ENCODE measurements at regions not wholly inside any gene's neighbourhood (a gene's known extent, or its start where the extent isn't known, plus 50 kb on each side); places are given as distances from the start of the nearest gene placed in this dataset.

DNA sequence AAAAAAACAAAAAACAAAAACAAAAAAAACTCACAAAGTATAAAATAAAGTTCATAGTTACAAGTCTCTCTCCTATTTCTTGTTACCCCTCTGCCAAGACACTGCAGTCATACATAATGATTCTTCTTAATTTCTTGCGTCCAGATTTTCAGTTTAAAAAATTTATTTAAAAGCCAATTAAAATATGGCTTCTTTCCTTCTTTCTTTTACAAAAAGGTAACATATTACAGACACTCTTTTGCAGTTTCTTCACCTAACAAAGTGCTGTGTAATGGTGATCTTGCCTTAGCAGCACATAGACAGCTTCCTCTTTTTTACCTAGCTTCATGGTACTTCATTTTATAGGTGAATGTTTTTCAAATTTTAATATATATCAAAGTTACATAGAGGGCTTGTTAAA, 136.1 kb upstream of the SGO1 start:
- H3K27me3 Mint-ChIP-seq (ENCODE audit: unreplicated experiment), result peaks cover 3% of the 10 kb centered on the region
- H3K27ac Mint-ChIP-seq (ENCODE audit: unreplicated experiment), result no peak overlapping the region
- H3K4me3 Mint-ChIP-seq (ENCODE audit: unreplicated experiment), result no peak overlapping the region
- H3K4me1 Mint-ChIP-seq (ENCODE audit: unreplicated experiment), result peaks cover 23% of the 10 kb centered on the region
- TF ChIP-seq, protein P1, sequence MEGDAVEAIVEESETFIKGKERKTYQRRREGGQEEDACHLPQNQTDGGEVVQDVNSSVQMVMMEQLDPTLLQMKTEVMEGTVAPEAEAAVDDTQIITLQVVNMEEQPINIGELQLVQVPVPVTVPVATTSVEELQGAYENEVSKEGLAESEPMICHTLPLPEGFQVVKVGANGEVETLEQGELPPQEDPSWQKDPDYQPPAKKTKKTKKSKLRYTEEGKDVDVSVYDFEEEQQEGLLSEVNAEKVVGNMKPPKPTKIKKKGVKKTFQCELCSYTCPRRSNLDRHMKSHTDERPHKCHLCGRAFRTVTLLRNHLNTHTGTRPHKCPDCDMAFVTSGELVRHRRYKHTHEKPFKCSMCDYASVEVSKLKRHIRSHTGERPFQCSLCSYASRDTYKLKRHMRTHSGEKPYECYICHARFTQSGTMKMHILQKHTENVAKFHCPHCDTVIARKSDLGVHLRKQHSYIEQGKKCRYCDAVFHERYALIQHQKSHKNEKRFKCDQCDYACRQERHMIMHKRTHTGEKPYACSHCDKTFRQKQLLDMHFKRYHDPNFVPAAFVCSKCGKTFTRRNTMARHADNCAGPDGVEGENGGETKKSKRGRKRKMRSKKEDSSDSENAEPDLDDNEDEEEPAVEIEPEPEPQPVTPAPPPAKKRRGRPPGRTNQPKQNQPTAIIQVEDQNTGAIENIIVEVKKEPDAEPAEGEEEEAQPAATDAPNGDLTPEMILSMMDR (IDR thresholded peaks at IDR 0.05; ENCODE audit: unreplicated experiment), result no peak
- H3K9me3 Mint-ChIP-seq (ENCODE audit: unreplicated experiment), result no peaks in the 10 kb centered on the region
- no peak for DNase-seq (ENCODE audit: low spot score)
- H3K36me3 Mint-ChIP-seq (ENCODE audit: low read depth, unreplicated experiment), result no peaks in the 10 kb centered on the region

DNA sequence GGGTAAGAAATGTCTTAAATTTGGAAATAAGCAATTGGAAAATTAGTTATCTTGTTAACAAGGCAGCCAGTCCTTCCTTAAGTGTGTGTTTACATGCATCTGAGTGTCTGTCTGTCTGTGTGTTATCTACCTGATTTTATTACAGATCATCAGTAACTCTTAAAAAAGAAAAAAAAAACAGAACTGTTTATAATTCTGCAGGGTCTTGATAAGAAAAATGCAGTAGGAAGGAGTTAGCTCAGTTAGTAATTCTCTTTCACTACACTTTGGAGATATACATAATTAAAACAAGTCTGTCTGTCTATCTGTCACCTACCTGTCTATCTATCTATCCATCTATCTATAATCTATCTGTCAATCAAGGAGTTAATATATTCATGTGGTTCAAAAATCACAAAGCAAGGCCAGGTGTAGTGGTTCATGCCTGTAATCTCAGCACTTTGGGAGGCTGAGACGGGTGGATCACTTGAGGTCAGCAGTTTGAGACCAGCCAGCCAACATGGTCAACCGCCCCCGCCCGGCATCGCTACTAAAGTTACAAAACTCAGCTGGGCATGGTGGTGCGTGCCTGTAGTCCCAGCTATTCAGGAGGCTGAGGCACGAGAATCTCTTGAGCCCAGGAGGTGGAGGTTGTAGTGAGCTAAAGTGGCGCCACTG, 135.5 kb upstream of the SGO1 start:
- Mint-ChIP-seq H3K4me1 (ENCODE audit: unreplicated experiment) (peaks cover 23% of the 10 kb centered on the region), H3K27ac (ENCODE audit: unreplicated experiment) (no peak overlapping the region), H3K4me3 (ENCODE audit: unreplicated experiment) (no peak overlapping the region), H3K9me3 (ENCODE audit: unreplicated experiment) (no peaks in the 10 kb centered on the region), H3K36me3 (ENCODE audit: low read depth, unreplicated experiment) (no peaks in the 10 kb centered on the region), H3K27me3 (ENCODE audit: unreplicated experiment) (peaks cover 4% of the 10 kb centered on the region)
- TF ChIP-seq, protein P1 (IDR thresholded peaks at IDR 0.05; ENCODE audit: unreplicated experiment), result no peak
- DNase-seq (ENCODE audit: low spot score), result no peak

DNA sequence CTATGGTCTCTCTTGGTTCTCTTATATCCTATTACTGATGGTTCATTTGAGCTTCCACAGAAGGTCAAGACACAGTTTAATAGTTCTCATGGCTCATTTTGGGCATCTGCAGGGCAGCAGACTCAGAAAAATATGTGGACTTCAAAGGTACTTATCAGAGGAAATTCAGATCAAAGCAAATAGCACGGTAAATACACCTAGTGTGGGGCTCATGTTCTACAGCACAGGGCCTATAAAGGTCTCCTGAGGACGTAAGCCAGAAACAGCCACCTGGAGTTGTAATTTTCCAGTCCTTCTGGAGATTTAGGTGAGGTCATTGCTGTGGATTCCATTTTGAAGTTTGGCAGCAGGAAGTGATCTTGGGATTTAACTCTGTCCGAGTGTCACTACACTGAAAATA, 134.5 kb upstream of the SGO1 start:
- peaks cover 23% of the 10 kb centered on the region for H3K4me1 Mint-ChIP-seq (ENCODE audit: unreplicated experiment)
- H3K27ac Mint-ChIP-seq (ENCODE audit: unreplicated experiment), result no peak overlapping the region
- DNase-seq (ENCODE audit: low spot score), result no peak
- H3K27me3 Mint-ChIP-seq (ENCODE audit: unreplicated experiment), result peaks cover 4% of the 10 kb centered on the region
- H3K4me3 Mint-ChIP-seq (ENCODE audit: unreplicated experiment), result no peak overlapping the region
- TF ChIP-seq, protein P1 (IDR thresholded peaks at IDR 0.05; ENCODE audit: unreplicated experiment), result no peak
- H3K36me3 Mint-ChIP-seq (ENCODE audit: low read depth, unreplicated experiment), result no peaks in the 10 kb centered on the region
- H3K9me3 Mint-ChIP-seq (ENCODE audit: unreplicated experiment), result no peaks in the 10 kb centered on the region

DNA sequence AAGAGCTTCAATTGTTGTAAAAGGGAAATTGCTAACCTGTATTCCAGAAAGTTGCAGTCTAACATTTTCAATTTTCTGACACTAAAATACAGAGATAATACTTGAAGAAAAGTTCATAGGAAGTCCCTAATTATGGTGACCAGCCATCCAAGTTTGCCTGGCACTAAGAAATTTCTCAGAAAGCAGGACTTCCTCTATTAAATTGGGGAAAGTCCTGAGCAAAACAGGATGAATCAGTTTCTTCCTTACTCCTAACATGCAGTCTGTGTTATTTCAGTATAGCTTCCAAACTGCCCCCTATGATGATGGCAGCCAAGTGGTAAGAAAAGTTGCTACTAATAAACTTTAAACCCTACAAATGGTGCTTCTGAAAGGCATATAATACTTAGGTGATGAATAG, 133.5 kb upstream of the SGO1 start:
- Mint-ChIP-seq H3K36me3 (ENCODE audit: low read depth, unreplicated experiment) (no peaks in the 10 kb centered on the region), H3K27me3 (ENCODE audit: unreplicated experiment) (peaks cover 4% of the 10 kb centered on the region)

DNA sequence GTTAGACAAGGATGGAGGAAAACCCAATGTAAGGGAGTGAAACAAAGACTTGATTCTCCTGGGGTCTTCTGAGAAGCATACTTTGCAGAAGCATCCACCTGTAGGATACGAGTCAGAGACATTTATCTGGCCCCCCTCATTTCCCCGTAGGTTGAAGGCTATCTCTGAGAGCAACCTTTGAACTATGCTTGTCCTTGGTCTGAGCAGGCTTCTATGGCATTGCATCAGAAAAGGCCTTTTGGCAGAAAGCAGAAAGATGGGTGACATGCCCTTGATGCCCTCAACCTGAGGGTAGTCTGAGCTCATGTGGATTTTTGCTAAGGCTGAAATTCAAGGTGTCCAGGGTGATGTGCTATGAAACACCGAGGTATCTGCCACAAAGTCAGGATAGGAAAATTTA, 131.6 kb upstream of the SGO1 start:
- DNase-seq (ENCODE audit: low spot score), result no peak
- H3K9me3 Mint-ChIP-seq (ENCODE audit: unreplicated experiment), result no peaks in the 10 kb centered on the region
- TF ChIP-seq, protein P1 (IDR thresholded peaks at IDR 0.05; ENCODE audit: unreplicated experiment), result no peak
- H3K27ac Mint-ChIP-seq (ENCODE audit: unreplicated experiment), result no peak overlapping the region
- no peaks in the 10 kb centered on the region for H3K36me3 Mint-ChIP-seq (ENCODE audit: low read depth, unreplicated experiment)
- peaks cover 14% of the 10 kb centered on the region for H3K4me1 Mint-ChIP-seq (ENCODE audit: unreplicated experiment)
- H3K27me3 Mint-ChIP-seq (ENCODE audit: unreplicated experiment), result peaks cover 4% of the 10 kb centered on the region
- H3K4me3 Mint-ChIP-seq (ENCODE audit: unreplicated experiment), result no peak overlapping the region

More for the DNA sequence above, 133.5 kb upstream of the SGO1 start:
- DNase-seq (ENCODE audit: low spot score), result no peak
- H3K4me3 Mint-ChIP-seq (ENCODE audit: unreplicated experiment), result no peak overlapping the region
- H3K4me1 Mint-ChIP-seq (ENCODE audit: unreplicated experiment), result peaks cover 23% of the 10 kb centered on the region
- no peak overlapping the region for H3K27ac Mint-ChIP-seq (ENCODE audit: unreplicated experiment)
- TF ChIP-seq, protein P1 (IDR thresholded peaks at IDR 0.05; ENCODE audit: unreplicated experiment), result no peak
- H3K9me3 Mint-ChIP-seq (ENCODE audit: unreplicated experiment), result no peaks in the 10 kb centered on the region
